ENCODE measurements at regions not wholly inside any gene's neighbourhood (a gene's known extent, or its start where the extent isn't known, plus 50 kb on each side); places are given as distances from the start of the nearest gene placed in this dataset.

- DNase-seq (ENCODE audit: low spot score), result no peak
These were observed 97.6 kb downstream of the TM2D1 start for GRCh38 chr1:61627365-61627764.

- DNase-seq (ENCODE audit: low spot score), result no peak
These were observed 98.1 kb downstream of the TM2D1 start for GRCh38 chr1:61626816-61627215.

- no peak for DNase-seq (ENCODE audit: low spot score)
These were observed 101.1 kb downstream of the TM2D1 start for GRCh38 chr1:61623852-61624251.

GRCh38 chr1:61620536-61620935, 104.4 kb downstream of the TM2D1 start:
- DNase-seq (ENCODE audit: low spot score), result no peak

- no peak for DNase-seq (ENCODE audit: low spot score)
These were observed 106.2 kb downstream of the TM2D1 start for GRCh38 chr1:61618755-61619154.

GRCh38 chr1:61618193-61618592, 106.7 kb downstream of the TM2D1 start:
- no peak for DNase-seq (ENCODE audit: low spot score)

- no peak for DNase-seq (ENCODE audit: low spot score)
These were observed 108.1 kb downstream of the TM2D1 start for GRCh38 chr1:61616830-61617229.

GRCh38 chr1:61612602-61613001, 112.3 kb downstream of the TM2D1 start:
- DNase-seq (ENCODE audit: low spot score), result no peak

GRCh38 chr1:61609040-61609439, 115.9 kb downstream of the TM2D1 start:
- DNase-seq (ENCODE audit: low spot score), result no peak

- DNase-seq (ENCODE audit: low spot score), result no peak
These were observed 117.5 kb downstream of the TM2D1 start for GRCh38 chr1:61607448-61607847.

- no peak for DNase-seq (ENCODE audit: low spot score)
These were observed 118.3 kb downstream of the TM2D1 start for GRCh38 chr1:61606448-61607312.

- DNase-seq (ENCODE audit: low spot score), result no peak
These were observed 119.2 kb downstream of the TM2D1 start for GRCh38 chr1:61605607-61606321.

- no peak for DNase-seq (ENCODE audit: low spot score)
These were observed 120.3 kb downstream of the TM2D1 start for GRCh38 chr1:61604684-61605083.

GRCh38 chr1:61604261-61604660, 120.7 kb downstream of the TM2D1 start:
- DNase-seq (ENCODE audit: low spot score), result no peak

- no peak for DNase-seq (ENCODE audit: low spot score)
These were observed 122.3 kb downstream of the TM2D1 start for GRCh38 chr1:61602663-61603062.

GRCh38 chr1:61597601-61598000, 127.3 kb downstream of the TM2D1 start:
- no peak for DNase-seq (ENCODE audit: low spot score)

GRCh38 chr1:61593331-61593730, 131.6 kb downstream of the TM2D1 start:
- no peak for DNase-seq (ENCODE audit: low spot score)

GRCh38 chr1:61591351-61591750, 133.6 kb downstream of the TM2D1 start:
- DNase-seq (ENCODE audit: low spot score), result no peak

- peak; percentile 70 for DNase-seq (ENCODE audit: low spot score)
These were observed 135.9 kb downstream of the TM2D1 start for GRCh38 chr1:61588736-61589672.

- DNase-seq (ENCODE audit: low spot score), result peak; percentile 40
These were observed 139.2 kb downstream of the TM2D1 start for GRCh38 chr1:61585714-61586113.

GRCh38 chr1:61583703-61584102, 141.2 kb downstream of the TM2D1 start:
- no peak for DNase-seq (ENCODE audit: low spot score)

- DNase-seq (ENCODE audit: low spot score), result no peak
These were observed 143.7 kb downstream of the TM2D1 start for GRCh38 chr1:61581251-61581650.

Measured in H4 (cell line).